Pancreas (tissue), 10 donors: ENCODE measurements at regions not wholly inside any gene's neighbourhood (a gene's known extent, or its start where the extent isn't known, plus 50 kb on each side); places are given as distances from the start of the nearest gene placed in this dataset.

Experiments
- ATAC-seq, 4 donors: fragments of 200-7000 bp; cut with Tn5 transposase; one replicate each; pipeline versions ENCODE4 v1.8.0 to v1.9.1; 2020; ENCODE audit warnings: mild to moderate bottlenecking in 4 of 4, moderate library complexity in 4 of 4
- DNase-seq, 6 donors: peaks; one replicate each; pipeline ENCODE4 v3.0.0-alpha.2; 2020
- FAIRE-seq: peaks from 2 replicates; lab custom pipeline; 2012; peaks lifted over from hg19 to GRCh38; lab: Jason Lieb, UNC
- H3K27ac ChIP-seq, 4 donors: fragments of 200-600 bp; sonication (generic); 1 replicate in 3 of 4; 2 replicates in 1 of 4; pipeline versions ENCODE4 v1.5.0 to v1.8.0; 2020
- H3K27me3 ChIP-seq, 4 donors: fragments of 200-600 bp; one replicate each; pipeline ENCODE4 v1.8.0; 2021
- H3K36me3 ChIP-seq, 3 donors: fragments of 200-600 bp; sonication (generic) in 1 of 3; one replicate each; pipeline versions ENCODE4 v1.5.0 to v1.8.0; 2020 to 2021
- H3K4me1 ChIP-seq, 3 donors: fragments of 200-600 bp; one replicate each; pipeline ENCODE4 v1.8.0; 2021
- H3K4me3 ChIP-seq, 4 donors: fragments of 200-600 bp; sonication (generic) in 2 of 4; one replicate each; pipeline versions ENCODE4 v1.5.0 to v1.8.0; 2020 to 2021
- H3K9me3 ChIP-seq, 4 donors: fragments of 200-600 bp; one replicate each; pipeline ENCODE4 v1.8.0; 2021
- CTCF ChIP-seq, 4 donors: fragments of 200-600 bp; sonication (generic) in 3 of 4; IDR thresholded peaks; one replicate each; pipeline versions ENCODE4 v1.5.0 to v1.8.0; 2021; ENCODE audit warnings: antibody characterized with exemption in 4 of 4
- WGBS, 2 donors: extraction: QIAGEN DNeasy Blood & Tissue Kit; methylation state at CpG; one replicate each; pipeline ENCODE4 v1.1.7; 2013; 5-methylcytosine and 5-hydroxymethylcytosine counted together
- intact Hi-C, 3 donors: fragments of 100-400 bp; cut with DNase I; formaldehyde crosslinking; loops; one replicate each; pipeline versions ENCODE4 v1.11.1 to v1.14.2; 2022
- donor health status: healthy with polysubstance abuse.
- donor health status: DM: no; HTN: no; CAD: no; lungs with moderate emphysema.
- donor health status: DM: no; HTN: no; CAD: no.
- donor health status: control.
- donor health status: control.
- donor health status: Bipolar disorder and iron deficiency.
- donor health status: DM: yes; HTN: yes; CAD: no.
- donor health status: DM: no; HTN: no; CAD: no.
- donor health status: DM: no; HTN: no; CAD: no.
- donor health status: DM: yes; HTN: yes; CAD: no.

- H3K9me3 ChIP-seq, result no peaks in the 10 kb centered on the region
These were observed 184.4 kb upstream of the NCAM1 start for GRCh38 chr11:112776834-112777233.

GRCh38 chr11:112777283-112777751 is 183.9 kb upstream of the NCAM1 start:
- H3K4me3 ChIP-seq, result no peak overlapping the region
- intact Hi-C loops, result no loop called here
- DNase-seq, result no peak

More at GRCh38 chr11:112776834-112777233, 184.4 kb upstream of the NCAM1 start:
- Histone ChIP-seq H3K4me1 (no peaks in the 10 kb centered on the region), H3K36me3 (no peaks in the 10 kb centered on the region), H3K27ac (no peak overlapping the region), H3K4me3 (no peak overlapping the region), H3K27me3 (no peaks in the 10 kb centered on the region)
- WGBS, 2 donors, result 72 to 78% methylated on average over 5 of the region's 5 CpGs
- DNase-seq (no peak), ATAC-seq (no peak), FAIRE-seq (no peak)
- no peak for TF ChIP-seq CTCF (IDR thresholded peaks at IDR 0.05)
- intact Hi-C loops, result no loop called here

GRCh38 chr11:112778091-112778876 is 182.9 kb upstream of the NCAM1 start:
- Histone ChIP-seq H3K27me3 (no peaks in the 10 kb centered on the region), H3K9me3 (no peaks in the 10 kb centered on the region), H3K36me3 (no peaks in the 10 kb centered on the region), H3K27ac (no peak overlapping the region), H3K4me1 (no peaks in the 10 kb centered on the region), H3K4me3 (no peak overlapping the region)
- DNase-seq (no peak), FAIRE-seq (no peak), ATAC-seq (no peak)
- intact Hi-C loops, result no loop called here
- 73 to 79% methylated on average over 12 of the region's 12 CpGs for WGBS, 2 donors
- no peak for TF ChIP-seq CTCF (IDR thresholded peaks at IDR 0.05)

More at GRCh38 chr11:112777283-112777751, 183.9 kb upstream of the NCAM1 start:
- H3K27me3 ChIP-seq, result no peaks in the 10 kb centered on the region
- H3K4me1 ChIP-seq, result no peaks in the 10 kb centered on the region
- H3K36me3 ChIP-seq, result no peaks in the 10 kb centered on the region
- WGBS, 2 donors, result 38% methylated on average over 12 of the region's 12 CpGs
- H3K27ac ChIP-seq, result no peak overlapping the region
- no peak for TF ChIP-seq CTCF (IDR thresholded peaks at IDR 0.05)
- ATAC-seq (no peak), FAIRE-seq (no peak)
- H3K9me3 ChIP-seq, result no peaks in the 10 kb centered on the region

- H3K27ac ChIP-seq, result no peak overlapping the region
- FAIRE-seq (no peak), DNase-seq (no peak), ATAC-seq (no peak)
- 55 to 62% methylated on average over 3 of the region's 3 CpGs for WGBS, 2 donors
- no peaks in the 10 kb centered on the region for H3K27me3 ChIP-seq
- H3K9me3 ChIP-seq, result no peaks in the 10 kb centered on the region
- no peaks in the 10 kb centered on the region for H3K36me3 ChIP-seq
- no peak overlapping the region for H3K4me3 ChIP-seq
- H3K4me1 ChIP-seq, result no peaks in the 10 kb centered on the region
- intact Hi-C loops, result no loop called here
- no peak for TF ChIP-seq CTCF (IDR thresholded peaks at IDR 0.05)
These were observed 182.3 kb upstream of the NCAM1 start for GRCh38 chr11:112778877-112779266.
